IPS-18c (cell line): ENCODE measurements at regions not wholly inside any gene's neighbourhood (a gene's known extent, or its start where the extent isn't known, plus 50 kb on each side); places are given as distances from the start of the nearest gene placed in this dataset.

ENCODE experiments used
- H3K4me3 ChIP-seq: 2 replicates; pipeline ENCODE4 v1.7.0; 2013; ENCODE audit warnings: low read depth, mild to moderate bottlenecking, low read length, moderate library complexity; ENCODE audit not compliant: insufficient read depth
- H3K9me3 ChIP-seq: one replicate; pipeline ENCODE4 v1.6.1; 2013; ENCODE audit warnings: mild to moderate bottlenecking, low read length, moderate library complexity; ENCODE audit not compliant: control insufficient read depth, insufficient read depth

DNA sequence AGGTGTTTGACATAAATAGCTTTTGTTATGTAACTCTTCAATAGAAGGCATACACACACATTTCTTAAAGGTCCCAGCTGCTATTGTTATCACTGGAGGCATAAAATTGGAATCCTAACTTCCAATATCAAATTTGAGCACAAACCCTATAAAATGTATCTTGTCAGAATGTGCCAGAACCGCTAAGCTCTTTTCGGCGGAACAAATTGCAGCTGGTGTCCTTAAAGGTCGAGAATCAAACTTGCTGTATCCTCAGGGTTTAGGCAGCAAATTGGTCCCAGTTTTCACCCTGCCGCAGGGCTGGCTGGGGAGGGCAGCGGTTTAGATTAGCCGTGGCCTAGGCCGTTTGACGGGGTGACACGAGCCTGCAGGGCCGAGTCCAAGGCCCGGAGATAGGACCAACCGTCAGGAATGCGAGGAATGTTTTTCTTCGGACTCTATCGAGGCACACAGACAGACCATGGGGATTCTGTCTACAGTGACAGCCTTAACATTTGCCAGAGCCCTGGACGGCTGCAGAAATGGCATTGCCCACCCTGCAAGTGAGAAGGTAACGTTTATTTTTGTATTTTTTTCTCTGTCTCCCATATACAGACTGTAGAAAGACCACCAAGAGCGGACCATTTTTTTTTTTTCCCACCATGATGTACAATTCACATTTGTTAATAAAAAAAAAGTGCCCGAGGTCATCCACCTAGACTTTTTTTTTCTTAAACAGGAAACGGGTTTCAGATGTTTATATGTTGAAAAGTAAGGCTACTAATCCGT, 297.1 kb downstream of the IRF8 start:
- H3K9me3 ChIP-seq: no peaks in the 10 kb centered on the region
- H3K4me3 ChIP-seq: no peak overlapping the region

DNA sequence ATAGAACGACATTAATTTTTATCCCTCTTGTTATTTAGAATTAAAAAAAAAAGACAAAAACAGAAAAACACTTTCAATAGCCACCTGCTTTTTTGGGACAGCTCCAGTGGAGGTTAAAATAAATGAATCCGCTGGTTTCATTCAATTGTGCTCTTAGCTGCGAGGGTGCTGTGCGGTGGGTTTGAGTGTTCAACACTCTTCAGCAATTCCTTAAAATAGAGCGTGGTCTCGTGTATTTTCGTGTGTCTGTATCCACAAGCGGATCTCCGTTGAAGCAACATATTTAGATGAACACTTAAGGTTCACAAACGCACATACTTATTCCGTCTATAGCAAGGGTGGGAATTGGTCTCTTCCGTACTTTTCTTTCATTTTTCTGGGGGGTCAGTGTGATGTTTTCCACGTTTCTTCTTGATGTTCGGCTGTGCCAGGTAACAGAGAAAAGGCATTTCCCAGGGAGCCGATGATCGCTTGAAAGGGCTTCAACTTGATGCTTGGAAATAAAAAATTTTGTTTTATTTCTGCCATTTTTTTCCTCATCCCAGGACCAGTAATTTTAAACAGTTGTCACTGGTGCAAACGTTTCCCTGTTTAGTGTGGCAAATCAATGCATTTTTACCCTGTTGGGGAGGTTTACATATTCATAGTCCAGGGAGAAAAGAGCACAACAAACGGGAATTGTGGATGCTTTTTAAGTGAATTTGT, 297.9 kb downstream of the IRF8 start:
- H3K4me3 ChIP-seq: no peak overlapping the region
- H3K9me3 ChIP-seq: no peaks in the 10 kb centered on the region

DNA sequence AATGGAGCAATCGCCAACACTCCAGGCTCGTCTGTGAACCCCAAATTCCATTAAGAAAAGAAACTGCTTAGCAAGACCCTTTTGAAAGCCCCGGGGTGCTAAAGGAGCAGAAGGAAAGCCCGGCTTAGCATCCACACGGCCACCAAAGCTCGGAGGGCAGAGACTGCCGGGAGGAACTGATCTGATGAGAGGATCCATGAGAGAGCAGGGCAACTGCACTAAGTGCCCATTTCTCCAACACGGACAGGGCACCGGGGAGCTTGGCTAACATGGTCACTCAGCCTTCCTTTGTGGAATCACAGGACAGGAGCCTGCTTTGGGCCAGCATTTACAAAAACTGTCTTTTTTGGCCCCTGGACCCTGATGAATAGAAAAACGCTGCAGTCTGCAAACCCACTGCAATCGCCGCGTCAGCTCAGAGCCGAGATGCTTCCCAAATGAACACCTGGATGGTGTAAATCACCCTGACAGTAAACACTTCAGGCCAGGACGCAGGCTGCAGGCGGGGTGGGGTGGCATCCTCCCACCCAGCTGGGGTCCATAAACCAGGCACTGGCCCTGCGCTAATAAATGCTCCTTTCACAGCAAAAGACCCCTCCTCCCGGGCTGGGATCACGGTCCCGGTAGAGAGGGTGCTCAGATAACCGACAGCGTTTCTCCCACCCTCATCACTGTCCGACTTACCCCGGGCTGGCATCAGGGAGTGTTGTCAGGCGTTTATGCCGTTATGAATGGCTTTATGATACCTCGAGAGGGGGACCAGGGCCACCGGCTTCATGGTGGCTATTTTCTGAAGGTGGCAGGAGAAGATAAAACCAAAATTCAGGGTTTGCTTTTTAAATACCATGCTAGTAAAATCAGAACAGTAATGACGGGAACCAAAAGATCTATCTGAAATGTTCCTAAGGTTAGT, 299.5 kb downstream of the IRF8 start:
- Histone ChIP-seq H3K9me3 (no peaks in the 10 kb centered on the region), H3K4me3 (no peak overlapping the region)

DNA sequence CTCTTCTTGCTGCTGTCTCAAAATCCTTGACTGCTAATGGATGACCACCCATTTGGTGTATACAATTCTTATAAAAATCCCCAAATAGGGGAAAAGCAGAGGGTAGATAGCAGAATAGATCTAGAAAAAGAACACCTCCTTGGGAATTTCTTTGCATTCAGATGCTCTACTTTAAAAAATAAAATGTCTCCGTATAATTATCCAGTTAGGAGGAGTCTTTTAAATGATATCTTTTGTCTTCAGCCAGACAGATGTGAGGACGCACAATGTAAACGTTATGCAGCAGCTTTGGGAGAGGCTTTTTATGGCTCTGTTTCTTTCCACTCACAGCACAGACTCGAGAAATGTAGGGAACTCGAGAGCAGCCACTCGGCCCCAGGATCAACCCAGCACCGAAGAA, 300.2 kb downstream of the IRF8 start:
- H3K4me3 ChIP-seq: no peak overlapping the region
- no peaks in the 10 kb centered on the region for H3K9me3 ChIP-seq

DNA sequence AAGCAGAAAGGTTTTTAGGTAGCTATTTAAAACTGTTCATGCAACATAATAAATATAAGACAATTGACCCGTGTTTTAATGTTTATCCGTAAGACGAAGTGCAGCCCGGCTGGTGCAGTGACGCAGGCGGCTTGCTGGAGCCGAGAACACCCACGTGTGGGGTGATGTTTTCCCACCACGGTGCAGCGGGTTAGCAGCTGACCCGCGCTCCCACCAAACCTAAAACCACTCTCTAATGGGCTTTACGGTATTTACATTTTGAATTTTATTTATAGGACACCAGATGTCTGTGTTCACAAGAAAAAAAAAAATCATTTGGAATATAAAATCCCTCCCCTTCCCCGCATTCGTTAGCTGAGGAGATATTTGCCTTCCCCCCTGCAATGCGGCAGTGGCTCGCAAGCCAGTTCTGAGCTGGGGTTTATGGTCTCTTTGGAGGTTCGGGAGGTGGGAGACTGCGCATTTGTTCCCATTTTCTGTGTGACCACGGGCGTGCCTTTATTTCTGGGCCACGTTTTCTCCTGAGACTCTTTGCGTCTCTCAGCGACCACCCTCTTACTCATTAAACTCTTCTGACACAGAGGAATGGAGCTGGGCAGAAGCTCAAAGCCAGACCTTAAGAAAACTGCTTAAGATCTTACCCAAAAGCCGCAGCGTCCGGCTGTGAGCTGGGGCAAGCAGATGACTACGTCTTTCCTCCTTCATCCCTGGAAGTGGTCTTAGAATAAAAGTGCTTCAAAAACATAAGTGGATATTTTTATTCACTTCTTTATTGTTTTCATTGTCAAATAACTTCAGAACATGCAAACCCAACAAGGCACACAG, 301.1 kb downstream of the IRF8 start:
- no peak overlapping the region for H3K4me3 ChIP-seq

DNA sequence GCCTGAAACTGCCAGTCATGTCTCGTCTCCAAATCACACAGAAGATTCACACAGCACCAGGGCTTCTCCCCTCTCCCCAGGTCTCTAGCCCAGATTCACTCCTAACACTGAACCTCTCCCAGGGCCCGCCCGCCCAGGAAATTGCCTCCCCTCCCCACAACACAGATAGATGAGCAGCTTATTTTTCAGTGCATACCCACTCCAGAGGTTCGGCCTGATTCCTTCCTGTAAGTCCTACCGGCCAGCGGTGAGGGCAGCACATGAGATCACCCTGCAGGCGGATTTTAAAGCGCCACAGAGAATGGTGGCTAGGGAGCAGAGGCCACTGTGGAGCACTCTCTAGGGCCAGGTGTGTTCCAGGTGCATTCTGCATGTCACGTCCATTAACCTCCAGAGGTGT, 301.8 kb downstream of the IRF8 start:
- no peaks in the 10 kb centered on the region for H3K9me3 ChIP-seq
- H3K4me3 ChIP-seq: no peak overlapping the region

More for the DNA sequence above, 301.1 kb downstream of the IRF8 start:
- no peaks in the 10 kb centered on the region for H3K9me3 ChIP-seq

DNA sequence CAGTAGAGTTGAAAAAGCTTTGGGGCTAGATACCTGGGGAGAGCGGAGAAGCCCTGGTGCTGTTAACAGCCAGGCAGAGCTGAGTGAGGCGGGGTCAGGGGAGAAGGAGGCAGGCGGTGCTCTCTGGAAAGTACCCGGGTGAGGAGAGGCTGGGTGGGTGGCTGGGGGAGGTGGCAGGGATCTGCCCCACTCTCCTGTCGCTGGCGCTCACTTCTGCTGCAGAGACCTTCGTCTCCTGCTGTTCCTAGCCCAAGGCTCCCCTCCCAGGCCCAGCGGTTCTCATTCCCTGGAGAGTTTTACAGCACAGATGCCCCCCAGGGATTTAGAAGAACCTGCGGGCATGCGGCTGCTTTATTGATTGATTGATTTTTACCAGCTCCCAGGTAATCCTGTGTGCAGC, 302.8 kb downstream of the IRF8 start:
- Histone ChIP-seq H3K4me3 (no peak overlapping the region), H3K9me3 (no peaks in the 10 kb centered on the region)

DNA sequence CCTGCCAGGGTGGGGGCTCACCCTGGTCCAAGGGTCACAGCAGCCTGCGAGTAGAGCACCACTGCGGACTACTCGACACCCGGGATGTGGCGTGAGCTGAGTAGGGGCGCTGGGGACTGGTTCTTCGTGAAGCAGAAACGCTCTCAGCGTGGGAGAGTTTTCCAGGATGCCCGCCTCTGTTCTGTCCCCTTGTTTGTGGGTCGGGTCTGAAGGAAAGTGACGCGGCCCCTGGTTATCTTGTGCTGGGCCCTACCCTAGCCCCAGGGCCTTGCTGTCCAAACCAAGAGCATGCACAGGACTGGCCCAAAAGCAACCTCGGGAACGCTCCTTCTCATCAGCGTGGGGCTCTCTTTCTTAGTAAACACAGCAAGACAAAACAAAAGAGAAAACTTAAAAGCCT, 303.3 kb downstream of the IRF8 start:
- Histone ChIP-seq H3K9me3 (no peaks in the 10 kb centered on the region), H3K4me3 (no peak overlapping the region)

DNA sequence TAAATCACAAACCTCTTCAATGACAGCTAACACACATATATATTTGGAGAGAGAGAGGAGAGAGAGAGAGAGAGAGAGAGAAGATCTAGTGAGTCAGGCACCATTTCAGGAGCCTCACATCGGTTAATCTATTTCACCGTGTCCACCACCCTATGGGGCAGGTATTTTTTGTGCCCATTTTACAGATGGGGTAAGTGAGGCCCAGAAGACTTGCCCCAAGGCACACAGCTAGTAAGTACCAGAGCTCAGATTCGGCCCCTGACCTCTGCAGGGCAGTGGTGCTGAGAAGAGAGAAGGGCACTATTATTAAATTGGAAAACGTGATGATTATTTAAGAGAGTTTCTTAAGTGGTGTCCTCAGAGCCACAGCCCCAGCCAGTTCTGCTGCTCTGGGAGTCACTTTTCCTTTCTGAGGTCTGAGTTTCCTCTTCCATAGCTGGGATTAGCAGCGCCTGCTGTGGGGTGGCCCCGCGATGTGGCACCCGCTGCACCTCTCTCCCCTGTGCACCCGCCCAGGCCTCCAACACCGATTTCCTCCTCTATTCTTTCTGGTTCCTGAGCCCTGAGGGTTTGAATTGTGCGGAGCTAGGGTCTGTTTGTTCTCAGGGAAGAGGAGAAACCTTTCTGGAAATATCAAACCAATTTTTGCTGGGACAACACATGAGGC, 303.9 kb downstream of the IRF8 start:
- H3K9me3 ChIP-seq: no peaks in the 10 kb centered on the region
- H3K4me3 ChIP-seq: no peak overlapping the region

DNA sequence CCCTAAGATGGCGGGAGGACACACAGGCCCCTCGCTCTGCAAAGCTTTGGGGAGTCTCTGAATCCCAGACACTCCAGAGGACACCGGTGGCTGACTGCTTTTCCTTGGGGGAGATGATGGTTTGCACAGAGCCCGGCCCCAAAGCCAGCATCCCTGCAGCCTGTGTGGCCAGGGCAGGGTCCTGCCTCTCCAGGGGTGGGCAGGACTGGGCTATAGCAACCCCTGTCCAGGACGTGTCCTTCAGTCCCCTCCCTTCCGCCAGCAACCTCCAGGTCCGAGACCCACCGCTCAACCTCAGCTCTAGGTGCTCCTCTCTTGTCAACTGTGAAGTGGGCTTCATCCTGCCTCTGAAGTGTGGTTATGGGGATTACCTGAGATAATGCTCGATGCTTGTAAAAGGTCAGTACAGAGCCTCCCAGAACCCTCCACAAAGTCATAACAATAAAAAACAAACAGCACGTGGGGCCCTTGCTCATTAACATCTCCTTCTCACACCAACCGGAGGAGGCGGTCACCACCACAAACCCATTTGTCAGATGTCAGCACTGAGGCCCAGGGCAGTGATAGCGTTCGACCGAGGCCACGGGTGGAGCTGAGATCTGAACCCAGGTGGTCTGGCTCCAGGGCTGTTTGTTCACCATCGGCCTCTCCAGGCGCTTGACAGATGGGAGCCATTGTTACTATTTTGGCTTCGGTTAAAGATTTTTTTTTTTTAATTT, 304.8 kb downstream of the IRF8 start:
- Histone ChIP-seq H3K9me3 (no peaks in the 10 kb centered on the region), H3K4me3 (no peak overlapping the region)

DNA sequence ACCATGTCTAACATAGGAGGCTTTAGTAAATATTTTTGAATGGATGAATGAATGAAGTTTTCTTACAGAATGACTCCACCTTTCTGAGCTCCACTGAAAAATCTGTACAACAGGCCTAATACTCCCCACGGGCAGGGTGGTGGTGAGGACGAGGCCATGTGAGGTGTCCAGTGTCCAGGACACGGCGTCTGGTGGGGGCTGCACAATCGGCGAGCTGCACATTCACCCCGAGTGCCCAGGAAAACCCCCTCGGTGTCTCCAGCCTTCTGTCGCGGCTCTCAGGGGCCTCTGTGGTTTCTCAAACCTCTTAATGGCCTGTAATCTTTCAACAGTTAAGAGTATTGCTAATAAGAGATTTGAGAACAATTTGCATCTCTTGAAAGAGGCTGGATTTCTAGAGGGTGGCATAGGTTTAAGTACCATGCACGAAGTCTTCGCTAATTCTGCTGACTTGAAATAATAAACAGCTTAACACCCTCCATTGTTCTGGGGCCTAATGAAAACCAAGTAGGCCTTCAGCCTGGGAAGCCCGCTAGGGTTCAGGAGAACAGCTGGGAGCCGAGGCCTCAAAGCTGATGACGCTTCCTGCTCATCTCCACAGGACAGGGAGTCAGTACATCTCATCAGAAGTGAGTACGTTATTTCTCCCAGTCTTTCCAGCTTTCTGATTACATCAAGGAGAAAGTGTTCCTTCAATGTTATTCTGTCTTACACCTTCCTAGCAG, 304.6 kb upstream of the FOXF1 start:
- Histone ChIP-seq H3K4me3 (no peak overlapping the region), H3K9me3 (no peaks in the 10 kb centered on the region)

DNA sequence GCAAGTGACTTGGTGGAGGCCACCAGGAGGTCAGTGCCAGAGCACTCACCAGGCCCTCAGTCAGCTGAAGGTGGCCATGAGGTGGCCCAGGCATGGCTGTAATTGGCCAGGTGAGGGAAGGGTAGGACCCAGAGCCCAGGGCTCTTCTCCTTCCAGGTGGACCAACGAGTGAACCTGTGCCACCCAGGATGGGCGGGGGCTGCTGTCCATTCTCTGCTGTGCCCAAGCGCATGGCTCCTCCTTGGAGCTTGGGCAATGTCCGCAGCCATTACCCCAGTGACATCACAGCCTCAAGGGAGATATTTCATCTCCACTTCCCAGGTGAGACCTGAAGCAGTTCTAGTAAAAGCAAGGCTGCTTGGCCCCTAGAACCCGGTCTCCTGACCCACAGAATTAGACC, 303.0 kb upstream of the FOXF1 start:
- Histone ChIP-seq H3K4me3 (no peak overlapping the region), H3K9me3 (no peaks in the 10 kb centered on the region)

DNA sequence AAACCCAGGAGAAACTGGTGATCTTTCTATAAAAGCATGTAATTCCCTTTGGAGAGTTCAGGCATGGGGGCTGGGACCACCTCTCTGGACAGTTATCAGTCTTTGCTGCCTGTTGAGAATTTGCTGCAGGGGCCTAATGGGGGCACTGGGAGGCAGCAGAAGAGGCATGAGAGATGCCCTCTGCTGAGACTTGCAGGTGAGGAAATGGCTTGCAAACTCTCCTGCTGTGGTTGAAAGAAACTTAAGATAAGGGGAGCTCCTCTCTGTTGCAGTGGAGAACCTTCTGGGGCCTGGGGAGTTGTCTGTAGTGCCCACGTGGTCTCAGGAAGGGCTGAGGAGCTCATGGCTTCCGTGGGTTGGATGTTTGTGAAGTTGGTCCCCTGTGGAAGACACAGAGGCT, 301.1 kb upstream of the FOXF1 start:
- H3K9me3 ChIP-seq: no peaks in the 10 kb centered on the region
- H3K4me3 ChIP-seq: no peak overlapping the region

DNA sequence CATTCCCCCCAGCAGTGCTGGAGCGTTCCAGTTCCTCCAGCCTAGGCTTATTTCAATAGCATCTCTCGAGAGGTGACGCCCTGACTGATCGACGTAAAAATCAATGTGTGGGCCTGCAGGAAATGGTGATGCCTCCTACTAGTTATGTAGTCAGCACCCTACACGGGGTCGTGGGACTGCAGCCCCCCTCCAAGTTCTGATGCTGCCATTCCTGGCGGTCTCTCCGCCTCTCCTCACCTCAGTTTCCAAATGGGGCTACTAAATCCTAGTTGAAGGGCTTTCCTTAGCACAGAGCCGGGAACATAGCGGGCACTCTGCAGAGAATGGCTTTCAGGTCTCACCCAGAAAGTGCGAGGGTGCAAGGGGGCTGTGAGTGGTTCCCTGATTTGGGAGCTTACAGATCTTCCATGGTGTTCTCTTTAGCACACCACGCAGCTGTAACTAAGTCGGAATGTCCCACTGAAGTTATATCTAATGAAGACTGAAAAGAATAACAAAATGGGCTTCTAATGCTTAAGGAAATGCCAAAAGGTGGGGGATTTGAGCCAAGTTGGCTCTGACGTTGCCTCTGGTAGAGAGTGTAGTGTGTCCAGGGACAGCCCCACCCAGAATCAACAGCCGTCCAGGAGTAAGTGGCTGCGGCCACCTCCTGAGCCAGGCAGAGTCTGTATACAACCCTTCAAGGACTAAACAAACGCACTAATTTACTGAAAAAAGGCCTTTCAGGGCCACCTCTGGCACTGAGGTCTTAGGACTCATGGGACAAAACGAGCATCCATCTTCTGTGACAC, 299.7 kb upstream of the FOXF1 start:
- H3K4me3 ChIP-seq: no peak overlapping the region
- no peaks in the 10 kb centered on the region for H3K9me3 ChIP-seq

DNA sequence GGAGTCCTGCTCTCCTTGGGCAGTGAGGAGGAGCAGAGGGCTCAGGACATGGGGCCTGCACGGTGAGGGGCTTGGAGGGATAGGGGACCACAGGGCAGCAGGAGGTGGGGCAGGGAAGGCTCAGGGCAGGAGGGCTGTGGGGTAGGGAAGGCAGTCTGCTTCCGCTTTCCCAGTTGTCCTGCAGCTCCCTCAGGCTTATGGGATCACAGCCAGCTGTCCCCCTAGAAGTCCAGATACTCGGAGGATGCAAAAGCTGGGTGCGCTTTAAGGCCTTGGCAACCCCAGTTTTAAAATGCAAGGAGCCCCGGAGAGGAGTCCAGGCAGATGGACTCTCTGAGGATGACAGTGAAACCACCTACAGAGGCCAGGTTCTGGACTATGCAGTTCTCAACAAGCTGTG, 299.1 kb upstream of the FOXF1 start:
- no peaks in the 10 kb centered on the region for H3K9me3 ChIP-seq
- no peak overlapping the region for H3K4me3 ChIP-seq
